ENCODE measurements at regions not wholly inside any gene's neighbourhood (a gene's known extent, or its start where the extent isn't known, plus 50 kb on each side); places are given as distances from the start of the nearest gene placed in this dataset.

DNA sequence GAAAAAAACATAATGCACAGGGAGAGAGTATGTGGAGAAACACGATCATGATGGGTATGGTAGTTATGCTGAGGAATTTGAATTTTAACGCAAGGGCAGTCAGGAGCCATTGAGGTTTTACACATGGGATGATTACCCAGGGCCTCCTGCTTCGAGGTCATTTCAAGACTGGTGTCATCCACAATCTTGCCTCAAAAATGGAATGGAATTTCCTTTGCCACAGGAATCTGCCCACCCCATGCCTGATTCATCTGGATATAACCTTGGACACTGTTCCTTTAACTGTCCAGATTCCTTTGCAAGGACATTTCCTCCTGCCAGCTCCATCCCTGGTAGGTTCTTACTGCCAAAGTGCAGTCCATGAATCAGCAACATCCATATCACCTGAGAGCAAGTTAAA is 655.9 kb upstream of the TENM4 start:
- H3K27ac ChIP-seq = no peak overlapping the region
- TF ChIP-seq, protein P1, sequence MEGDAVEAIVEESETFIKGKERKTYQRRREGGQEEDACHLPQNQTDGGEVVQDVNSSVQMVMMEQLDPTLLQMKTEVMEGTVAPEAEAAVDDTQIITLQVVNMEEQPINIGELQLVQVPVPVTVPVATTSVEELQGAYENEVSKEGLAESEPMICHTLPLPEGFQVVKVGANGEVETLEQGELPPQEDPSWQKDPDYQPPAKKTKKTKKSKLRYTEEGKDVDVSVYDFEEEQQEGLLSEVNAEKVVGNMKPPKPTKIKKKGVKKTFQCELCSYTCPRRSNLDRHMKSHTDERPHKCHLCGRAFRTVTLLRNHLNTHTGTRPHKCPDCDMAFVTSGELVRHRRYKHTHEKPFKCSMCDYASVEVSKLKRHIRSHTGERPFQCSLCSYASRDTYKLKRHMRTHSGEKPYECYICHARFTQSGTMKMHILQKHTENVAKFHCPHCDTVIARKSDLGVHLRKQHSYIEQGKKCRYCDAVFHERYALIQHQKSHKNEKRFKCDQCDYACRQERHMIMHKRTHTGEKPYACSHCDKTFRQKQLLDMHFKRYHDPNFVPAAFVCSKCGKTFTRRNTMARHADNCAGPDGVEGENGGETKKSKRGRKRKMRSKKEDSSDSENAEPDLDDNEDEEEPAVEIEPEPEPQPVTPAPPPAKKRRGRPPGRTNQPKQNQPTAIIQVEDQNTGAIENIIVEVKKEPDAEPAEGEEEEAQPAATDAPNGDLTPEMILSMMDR (IDR thresholded peaks at IDR 0.05) = no peak
- TF ChIP-seq POLR2A (IDR thresholded peaks at IDR 0.05) = no peak
- no peak overlapping the region for H3K4me3 ChIP-seq
- no peaks in the 10 kb centered on the region for H3K9me3 ChIP-seq
- H3K36me3 ChIP-seq = no peaks in the 10 kb centered on the region
- no peaks in the 10 kb centered on the region for H3K27me3 ChIP-seq
- no peaks in the 10 kb centered on the region for H3K4me1 ChIP-seq
- DNase-seq (no peak), ATAC-seq (no peak)
- intact Hi-C loops (cut with DNase I) = no loop called here
- 63 to 78% (median 71%) methylated on average over 3 of the region's 3 CpGs for WGBS, 4 donors

DNA sequence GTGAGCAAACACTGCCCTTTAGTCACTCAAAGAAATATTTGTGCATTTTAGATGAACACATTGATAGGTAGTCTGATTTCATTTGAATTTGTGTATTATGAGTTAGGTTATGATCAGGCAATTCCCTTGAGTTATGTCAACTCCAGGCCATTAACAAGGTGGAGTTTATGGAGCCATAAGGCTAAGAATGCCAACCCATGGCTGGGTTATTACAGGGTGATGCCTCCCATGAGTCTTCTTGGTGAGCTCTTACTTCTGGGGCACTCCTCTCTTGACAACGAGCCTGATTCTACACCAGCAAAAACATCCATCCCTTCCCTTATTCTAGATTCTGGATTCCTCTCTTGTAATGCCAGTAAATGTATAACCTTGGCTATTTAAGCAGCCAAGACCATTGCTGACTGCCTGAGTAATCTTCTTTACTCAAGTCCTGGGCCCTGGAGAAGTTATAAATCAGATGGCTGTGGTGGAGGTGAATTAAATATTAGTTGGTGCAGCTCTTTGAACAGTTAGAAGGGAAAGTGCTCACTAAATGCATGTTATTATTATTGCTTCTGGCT is 645.7 kb upstream of the TENM4 start:
- H3K36me3 ChIP-seq = no peaks in the 10 kb centered on the region
- H3K27ac ChIP-seq = no peak overlapping the region
- intact Hi-C loops (cut with DNase I) = no loop called here
- TF ChIP-seq, protein P1 (IDR thresholded peaks at IDR 0.05) = no peak
- no peak for TF ChIP-seq POLR2A (IDR thresholded peaks at IDR 0.05)
- ATAC-seq = no peak
- 65 to 78% (median 75%) methylated on average over 1 of the region's 1 CpG for WGBS, 4 donors
- no peak for DNase-seq
- no peaks in the 10 kb centered on the region for H3K4me1 ChIP-seq
- peaks cover 0 to 4% (median 0%) of the 10 kb centered on the region in 12 donors for H3K9me3 ChIP-seq
- H3K4me3 ChIP-seq = no peak overlapping the region
- no peaks in the 10 kb centered on the region for H3K27me3 ChIP-seq

DNA sequence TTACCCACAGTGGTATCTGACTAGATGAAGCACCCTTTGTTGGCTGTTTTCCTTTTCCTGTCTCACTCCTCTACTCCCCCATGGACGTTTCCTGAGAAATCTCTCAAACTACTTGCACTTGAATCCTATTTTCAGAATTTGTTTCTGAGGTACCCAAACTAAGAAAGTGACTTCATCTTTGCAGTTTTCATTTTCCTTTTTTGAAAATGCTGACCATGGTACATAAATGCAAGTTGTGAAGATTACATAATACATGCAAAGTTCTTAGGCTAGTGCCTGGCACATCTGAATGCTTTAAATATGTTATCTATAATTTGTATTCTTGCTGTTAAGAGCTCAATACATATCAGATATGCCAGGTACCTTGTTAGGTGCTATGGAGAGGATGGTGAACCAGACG is 644.7 kb upstream of the TENM4 start:
- TF ChIP-seq POLR2A (IDR thresholded peaks at IDR 0.05) = no peak
- TF ChIP-seq, protein P1 (IDR thresholded peaks at IDR 0.05) = no peak
- DNase-seq (no peak), ATAC-seq (no peak)
- intact Hi-C loops (cut with DNase I) = no loop called here
- WGBS, 4 donors = 54 to 62% (median 60%) methylated on average over 2 of the region's 2 CpGs
- Histone ChIP-seq H3K4me3 (no peak overlapping the region), H3K4me1 (no peaks in the 10 kb centered on the region), H3K27me3 (no peaks in the 10 kb centered on the region), H3K36me3 (no peaks in the 10 kb centered on the region), H3K9me3 (peaks cover 0 to 4% (median 0%) of the 10 kb centered on the region in 12 donors), H3K27ac (no peak overlapping the region)

DNA sequence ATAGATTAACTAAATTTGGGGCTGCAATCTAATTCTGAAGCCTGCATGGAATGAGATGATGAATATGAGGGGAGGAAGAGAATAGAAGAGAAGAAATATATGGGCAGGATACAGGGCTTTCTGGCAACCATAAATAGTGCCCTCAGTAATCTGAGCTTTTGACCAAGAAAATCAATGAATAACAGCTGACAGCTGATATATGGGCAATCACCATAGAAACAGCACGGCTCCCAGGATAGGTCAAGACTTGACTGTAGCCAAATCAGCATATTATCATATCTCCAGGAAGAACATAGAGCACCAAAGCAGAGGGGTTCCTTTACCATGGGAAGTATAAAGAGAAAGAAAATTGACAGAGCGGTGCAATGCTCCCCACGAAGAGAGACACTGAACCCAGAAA is 643.8 kb upstream of the TENM4 start:
- Histone ChIP-seq H3K27me3 (no peaks in the 10 kb centered on the region), H3K4me3 (no peak overlapping the region), H3K27ac (no peak overlapping the region), H3K4me1 (no peaks in the 10 kb centered on the region), H3K36me3 (no peaks in the 10 kb centered on the region), H3K9me3 (peaks cover 0 to 4% (median 0%) of the 10 kb centered on the region in 12 donors)
- DNase-seq (no peak), ATAC-seq (no peak)
- WGBS, 4 donors = 59 to 77% (median 67%) methylated on average over 3 of the region's 3 CpGs
- intact Hi-C loops (cut with DNase I) = no loop called here
- no peak for TF ChIP-seq POLR2A (IDR thresholded peaks at IDR 0.05)
- TF ChIP-seq, protein P1 (IDR thresholded peaks at IDR 0.05) = no peak

All from heart left ventricle (tissue), 16 donors.